GM18502 (cell line): ENCODE measurements at regions not wholly inside any gene's neighbourhood (a gene's known extent, or its start where the extent isn't known, plus 50 kb on each side); places are given as distances from the start of the nearest gene placed in this dataset.

Experiments
- ATAC-seq: cut with Tn5 transposase; IDR thresholded peaks from one replicate; pipeline ENCODE4 v1.9.1; 2021; ENCODE audit warnings: mild to moderate bottlenecking; ENCODE audit not compliant: unreplicated experiment, poor library complexity

- no peak for ATAC-seq
These were observed 334.7 kb upstream of the POU3F1 start for GRCh38 chr1:38381256-38381655.

GRCh38 chr1:38376577-38376976, 330.0 kb upstream of the POU3F1 start:
- ATAC-seq: no peak

DNA sequence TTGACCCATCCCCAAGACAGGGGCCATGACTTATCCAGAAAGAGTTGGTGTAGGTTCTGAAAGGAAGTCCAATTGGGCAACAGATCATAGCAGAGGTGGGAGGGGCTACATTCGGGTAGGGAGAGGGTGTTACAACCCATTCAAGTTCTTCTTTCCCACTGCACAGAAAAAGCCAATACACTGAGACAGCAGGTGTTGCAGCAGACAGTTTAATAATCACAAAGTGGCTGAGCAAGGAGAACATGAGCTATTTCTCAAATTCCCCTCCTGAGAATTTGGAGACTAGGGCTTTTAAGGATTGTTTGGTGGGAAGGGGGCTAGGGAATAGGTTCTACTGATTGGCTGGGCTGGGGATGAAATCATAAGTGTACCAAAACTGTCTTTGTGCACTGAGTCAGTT, 328.4 kb upstream of the POU3F1 start:
- no peak for ATAC-seq

DNA sequence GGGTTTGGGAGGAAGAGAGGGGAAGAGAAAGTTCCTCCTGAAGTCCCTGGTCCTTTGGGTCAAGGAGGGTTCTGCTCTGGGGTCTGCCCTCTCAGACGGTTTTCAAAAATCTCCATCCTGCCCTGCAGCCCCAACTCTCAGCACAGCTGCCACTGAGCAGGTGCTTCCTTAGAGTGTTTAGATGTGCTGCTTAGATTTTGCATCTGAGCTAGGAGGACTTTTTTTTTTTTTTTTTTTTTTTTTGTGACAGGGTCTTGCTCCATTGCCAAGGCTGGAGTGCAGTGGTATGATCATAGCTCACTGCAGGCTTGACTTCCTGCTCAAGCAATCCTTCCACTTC, 324.9 kb upstream of the POU3F1 start:
- no peak for ATAC-seq

DNA sequence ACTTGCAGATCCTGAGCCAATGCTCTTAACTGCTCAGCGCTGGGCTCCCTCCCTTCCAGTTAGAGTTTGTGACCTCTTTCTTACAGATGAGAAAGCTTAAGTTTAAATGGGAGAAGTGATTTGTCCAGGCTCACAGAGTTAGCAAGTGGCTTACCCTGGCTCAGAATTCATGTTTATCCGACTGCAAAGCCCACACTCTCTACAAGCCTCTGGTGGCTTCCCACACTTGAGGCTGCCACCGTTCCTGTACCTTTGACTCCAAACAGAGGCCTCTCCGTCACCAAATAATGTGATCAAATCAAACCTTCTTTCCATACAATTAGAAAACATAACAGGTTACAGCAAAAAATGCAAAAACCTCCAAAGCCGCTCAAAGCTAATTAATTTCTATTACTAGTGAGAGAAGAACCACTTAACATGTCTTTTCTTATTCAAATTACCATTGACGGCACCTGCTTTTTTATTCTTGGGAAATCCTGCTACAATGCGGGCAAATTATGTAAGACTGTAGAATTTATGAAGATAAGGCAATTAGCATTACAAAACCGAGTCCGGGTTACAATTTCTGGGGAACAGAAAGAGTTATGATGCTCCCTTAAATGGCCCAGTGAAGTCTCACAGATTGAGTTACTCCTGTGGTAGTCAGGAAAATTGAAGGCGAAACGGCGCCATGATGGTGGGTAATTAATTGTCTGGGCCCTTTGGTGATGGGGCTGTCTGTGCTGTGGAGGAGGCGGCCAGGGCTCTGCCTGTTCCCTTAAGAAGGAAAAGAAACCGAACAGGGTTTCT, 324.3 kb upstream of the POU3F1 start:
- ATAC-seq: no peak

DNA sequence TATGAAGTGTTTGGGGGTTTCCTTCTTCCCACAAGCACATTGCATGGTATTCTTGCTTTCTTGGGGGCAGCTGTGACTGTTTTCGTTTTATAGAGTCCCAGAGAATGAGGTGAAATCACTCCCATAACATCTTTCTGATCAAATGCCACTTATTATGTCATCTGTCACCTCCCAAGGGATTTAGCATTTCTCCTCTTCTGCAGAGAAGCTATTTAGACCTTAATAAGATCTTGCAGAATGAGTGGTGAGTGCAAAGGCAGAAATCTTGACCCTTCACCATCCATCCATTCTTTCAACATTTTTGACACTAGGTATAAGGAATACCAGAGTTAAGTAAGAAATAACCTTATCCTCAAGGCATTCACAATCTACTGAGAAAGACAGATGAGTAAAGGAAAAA, 318.6 kb upstream of the POU3F1 start:
- no peak for ATAC-seq

GRCh38 chr1:38361566-38361965, 315.0 kb upstream of the POU3F1 start:
- ATAC-seq: no peak

GRCh38 chr1:38360807-38361206, 314.2 kb upstream of the POU3F1 start:
- no peak for ATAC-seq

DNA sequence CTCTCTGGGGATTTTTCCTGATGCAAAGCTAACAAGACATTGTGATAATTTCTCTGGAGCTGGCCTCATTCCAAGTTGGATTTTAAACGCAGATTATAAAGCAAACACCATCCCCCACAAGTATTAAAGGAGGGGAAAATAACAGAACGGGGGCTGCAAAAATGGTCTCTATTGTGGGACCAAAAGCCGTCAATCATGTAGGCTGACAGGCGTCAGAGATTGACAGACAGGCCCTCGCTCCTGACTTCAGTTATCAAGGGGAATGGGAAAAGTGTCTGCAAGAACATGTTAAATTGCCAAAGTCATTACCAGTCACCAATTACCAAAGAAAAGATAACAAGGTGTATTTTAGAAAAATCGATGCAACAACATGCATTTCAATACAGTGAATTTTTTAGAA, 307.4 kb upstream of the POU3F1 start:
- no peak for ATAC-seq

- no peak for ATAC-seq
These were observed 306.3 kb upstream of the POU3F1 start for GRCh38 chr1:38352869-38353268.

- no peak for ATAC-seq
These were observed 301.0 kb upstream of the POU3F1 start for GRCh38 chr1:38347446-38348175.

DNA sequence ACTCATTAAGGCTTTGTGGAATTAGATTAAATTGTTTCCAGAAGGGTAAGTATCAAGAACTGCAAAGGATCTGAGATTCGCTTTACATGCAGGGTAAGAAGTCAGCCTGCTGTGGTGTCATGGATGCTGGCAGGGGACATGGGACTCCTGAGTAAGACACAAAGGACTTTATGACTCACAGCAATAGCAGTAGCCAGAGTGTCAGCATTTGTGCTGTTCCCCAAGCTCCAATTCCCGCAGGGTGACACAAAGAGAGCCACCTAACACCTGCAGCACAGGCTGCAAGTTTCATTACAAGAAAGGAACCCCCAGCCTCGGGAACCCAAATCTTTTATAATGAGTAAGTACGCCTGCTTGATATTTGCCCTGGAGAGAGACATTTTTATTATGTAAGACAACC, 298.1 kb upstream of the POU3F1 start:
- no peak for ATAC-seq

- ATAC-seq: no peak
These were observed 295.1 kb upstream of the POU3F1 start for GRCh38 chr1:38341694-38342093.

DNA sequence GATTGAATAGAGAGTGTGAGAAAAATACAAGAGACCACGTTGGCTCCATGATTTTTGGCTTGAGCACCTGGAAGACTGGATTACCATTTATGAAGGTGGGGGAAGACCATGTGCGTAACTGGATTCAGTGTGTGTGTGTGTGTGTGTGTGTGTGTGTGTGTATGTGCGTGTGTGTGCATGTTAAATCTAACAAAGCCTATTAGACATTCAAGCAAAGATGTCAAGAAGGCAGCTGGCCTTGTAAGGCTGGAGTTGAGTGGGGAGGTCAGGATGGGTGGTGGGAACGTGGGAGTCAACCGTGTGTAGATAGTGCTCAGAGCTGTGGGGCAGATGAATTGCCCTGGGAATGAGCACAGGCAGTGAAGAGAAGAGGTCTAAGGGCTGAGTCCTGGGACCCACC, 293.8 kb upstream of the POU3F1 start:
- ATAC-seq: no peak

GRCh38 chr1:38337711-38338110, 291.1 kb upstream of the POU3F1 start:
- ATAC-seq: no peak

- no peak for ATAC-seq
These were observed 290.4 kb upstream of the POU3F1 start for GRCh38 chr1:38336961-38337360.

- ATAC-seq: no peak
These were observed 289.8 kb upstream of the POU3F1 start for GRCh38 chr1:38336301-38336923.

- ATAC-seq: no peak
These were observed 288.5 kb upstream of the POU3F1 start for GRCh38 chr1:38334930-38335592.

DNA sequence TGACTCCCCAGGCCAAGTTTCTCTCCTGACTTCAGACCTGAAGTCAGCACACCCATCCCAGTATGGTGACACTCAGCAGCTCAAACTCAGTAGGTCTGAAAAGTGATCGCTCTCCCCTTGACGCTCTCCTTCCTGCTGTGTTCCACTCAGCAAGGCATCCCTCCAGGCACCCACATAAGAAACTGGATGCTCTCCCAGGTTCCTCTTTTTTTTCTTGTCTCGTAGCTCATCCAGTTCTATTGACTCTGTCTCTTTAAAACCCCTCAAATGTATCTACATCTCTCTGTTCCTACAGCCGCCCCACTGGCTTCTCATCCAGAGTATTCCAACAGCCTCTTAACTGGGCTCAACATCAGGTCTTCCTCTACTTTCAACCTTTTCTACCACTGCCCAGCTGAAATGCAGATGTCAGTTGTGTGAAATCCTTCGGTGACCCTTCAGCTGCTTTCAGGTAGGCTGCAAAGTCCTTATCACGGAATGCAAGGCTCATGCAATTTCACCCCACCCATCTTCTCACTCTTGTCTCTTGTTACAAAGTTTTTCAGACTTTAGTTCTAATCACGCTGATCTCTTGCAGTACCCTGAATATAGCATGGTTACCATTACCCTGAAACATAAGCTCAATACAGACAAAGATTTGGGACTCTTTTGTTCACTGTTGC, 286.2 kb upstream of the POU3F1 start:
- ATAC-seq: no peak

- ATAC-seq: no peak
These were observed 285.1 kb upstream of the POU3F1 start for GRCh38 chr1:38331496-38332210.
